ENCODE measurements at regions not wholly inside any gene's neighbourhood (a gene's known extent, or its start where the extent isn't known, plus 50 kb on each side); places are given as distances from the start of the nearest gene placed in this dataset.

GRCh38 chr9:115628426-115628825 lies 510.5 kb upstream of the TNC start:
- TF ChIP-seq CTCF (conservative IDR thresholded peaks at IDR 0.05 in 1 of 2, IDR thresholded peaks at IDR 0.05 in 1 of 2; ENCODE audit: extremely low read depth in 1 of 2, insufficient read depth in 1 of 2, low read depth in 1 of 2, low read length in 2 of 2) (no peak), EZH2 (IDR thresholded peaks at IDR 0.05; ENCODE audit: borderline replicate concordance, low read length) (no peak)

Data from mammary epithelial cell (primary cell).